Fibroblast of skin of left quadriceps (primary cell): ENCODE measurements at regions not wholly inside any gene's neighbourhood (a gene's known extent, or its start where the extent isn't known, plus 50 kb on each side); places are given as distances from the start of the nearest gene placed in this dataset.
A peak's percentile ranks its signal among the peaks of the same experiment; 100 is the strongest.
"Not testable (repeated sequence)": the region's sequence is repeated elsewhere in the genome, so short reads cannot be mapped to it uniquely, and the experiment has no call there.

Experiments used
- DNase-seq, 2 experiments: peaks; one replicate each; pipeline ENCODE4 v3.0.0-alpha.2; 2013; ENCODE audit warnings: low read depth in 2 of 2

GRCh38 chr6:130610303-130610702 is 216.9 kb upstream of the SMLR1 start:
- no peak for DNase-seq

DNA sequence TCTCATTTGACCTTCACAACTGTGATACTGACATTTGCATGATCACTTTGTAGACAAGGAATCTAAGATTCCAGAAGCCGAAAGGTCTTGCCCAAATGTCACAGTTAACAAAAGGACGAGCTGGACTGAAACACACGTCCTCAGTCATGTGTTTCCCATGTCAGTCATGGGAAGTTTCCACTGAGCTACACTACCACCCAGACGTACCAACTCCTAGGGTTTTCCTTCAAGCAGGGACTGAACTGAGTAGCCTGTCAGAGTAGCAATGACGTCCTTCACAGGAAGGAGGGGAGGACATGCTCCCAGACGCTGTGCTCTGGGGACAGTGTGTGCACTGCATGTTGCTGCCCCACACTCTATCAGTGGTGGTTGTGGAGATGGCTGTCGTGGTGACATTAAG is 215.8 kb upstream of the SMLR1 start:
- no peak for DNase-seq

DNA sequence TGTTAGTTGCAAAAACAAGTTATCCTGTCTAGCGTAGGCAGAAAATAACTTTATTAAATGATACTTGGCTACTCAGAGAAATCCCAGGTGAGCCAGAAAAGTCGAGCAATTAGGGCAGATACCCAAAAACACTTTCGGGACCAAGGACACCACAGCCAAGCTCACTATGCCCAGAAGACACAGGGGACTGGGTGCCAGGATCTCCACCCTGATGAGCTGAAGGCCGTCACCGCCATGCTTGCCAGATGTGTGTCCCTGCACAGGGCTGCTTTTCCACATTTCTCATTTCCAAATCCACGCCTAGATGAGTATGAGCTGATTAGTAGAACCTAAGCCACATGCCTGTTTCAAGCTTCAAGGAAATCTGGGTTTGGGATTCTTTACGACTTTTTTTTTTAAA is 214.0 kb upstream of the SMLR1 start:
- DNase-seq = no peak

DNA sequence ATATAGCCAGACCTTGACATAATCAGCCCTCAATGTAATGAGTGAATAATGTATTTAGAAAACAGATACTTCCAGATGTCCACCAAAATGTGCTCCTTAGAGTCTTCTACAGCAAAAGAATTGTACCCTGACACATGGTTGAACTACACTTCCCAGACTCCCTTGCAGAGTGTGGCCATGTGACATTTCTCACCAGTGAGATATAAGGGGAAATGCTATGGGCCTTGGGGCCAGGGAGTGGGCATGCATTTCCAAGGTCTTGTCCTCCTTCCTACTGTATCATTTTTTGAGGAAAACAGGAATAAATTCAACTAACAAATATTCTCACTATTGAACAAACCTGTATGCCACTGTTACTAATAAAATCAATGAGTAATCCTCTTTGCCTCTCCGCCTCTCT is 211.4 kb upstream of the SMLR1 start:
- DNase-seq = no peak

DNA sequence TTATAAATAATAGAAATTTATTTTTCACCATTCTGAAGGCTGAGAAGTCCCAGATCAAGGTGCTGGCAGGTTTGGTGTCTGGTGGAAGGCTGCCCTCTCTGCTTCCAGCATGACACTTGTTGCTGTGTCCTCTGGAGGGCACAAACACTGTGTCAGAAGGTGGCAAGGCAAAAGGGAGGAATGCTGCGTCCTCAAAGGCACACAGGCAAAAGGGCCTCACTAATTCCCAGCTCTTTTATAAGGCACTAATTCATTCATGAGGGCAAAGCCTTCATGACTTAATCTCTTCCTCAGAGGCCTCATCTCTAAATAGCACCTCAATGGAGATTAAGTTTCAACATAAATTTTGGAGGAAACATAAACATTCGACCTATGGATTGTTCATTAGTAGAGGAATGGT is 209.5 kb upstream of the SMLR1 start:
- DNase-seq = no peak

DNA sequence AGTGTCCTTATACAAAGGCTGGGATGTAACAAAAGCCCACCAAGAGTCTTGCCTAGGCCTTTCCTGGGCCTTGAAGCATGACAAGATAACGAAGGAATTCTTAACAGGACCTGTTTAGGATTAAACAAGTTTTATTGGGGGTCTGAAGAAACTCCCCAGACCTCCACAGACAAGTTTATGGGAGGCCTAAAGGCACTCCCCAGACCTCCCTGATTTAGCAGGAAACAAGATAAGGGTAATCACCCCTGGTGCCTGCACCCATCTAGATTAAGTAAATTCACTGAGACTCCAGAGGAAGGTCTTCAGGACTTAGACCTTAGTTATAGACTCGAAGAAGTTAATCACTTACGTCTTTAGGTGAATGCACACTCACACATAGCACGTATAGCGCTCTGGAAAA is 208.4 kb upstream of the SMLR1 start:
- DNase-seq = not testable (repeated sequence)

DNA sequence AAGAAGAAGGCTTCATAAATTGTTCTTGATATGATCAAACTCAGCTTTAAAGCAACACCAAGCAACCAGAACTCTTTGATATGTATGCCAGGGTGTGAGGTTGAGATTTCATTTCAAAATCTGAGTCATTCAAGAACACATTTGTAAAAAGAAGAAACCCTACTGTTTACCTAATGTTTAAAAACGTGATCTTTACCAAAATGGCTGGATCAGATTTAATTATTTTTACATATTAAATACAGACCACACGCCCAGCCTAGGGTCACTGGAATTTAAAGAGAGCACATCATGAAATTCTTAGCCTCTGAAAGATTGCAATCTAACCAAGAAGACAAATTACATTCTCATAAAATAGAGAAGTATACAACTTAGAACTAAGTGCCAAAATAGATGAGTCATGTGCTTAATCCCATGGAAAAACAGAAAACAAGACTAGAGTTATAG is 206.8 kb upstream of the SMLR1 start:
- peak; percentile 34 to 37 for DNase-seq

GRCh38 chr6:130622142-130622541 is 205.1 kb upstream of the SMLR1 start:
- DNase-seq = no peak

DNA sequence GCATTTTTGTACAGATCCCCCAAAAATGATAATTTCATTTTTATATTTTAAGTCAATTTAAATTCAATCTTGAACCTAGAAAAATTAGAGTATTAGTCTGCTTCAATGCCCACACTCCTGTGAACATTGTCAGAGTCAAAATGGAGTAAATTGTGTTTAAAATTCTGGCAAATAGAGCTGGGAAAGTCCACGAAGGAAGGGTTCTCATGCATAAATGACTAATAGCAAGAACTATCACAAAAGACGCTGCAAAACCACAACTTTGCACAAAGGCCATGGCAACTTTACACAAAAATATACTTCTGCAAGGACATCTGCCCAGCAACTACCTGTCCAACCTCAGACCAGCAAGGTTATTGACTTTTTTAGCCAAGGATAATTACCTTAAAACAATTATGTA is 203.2 kb upstream of the SMLR1 start:
- no peak for DNase-seq

DNA sequence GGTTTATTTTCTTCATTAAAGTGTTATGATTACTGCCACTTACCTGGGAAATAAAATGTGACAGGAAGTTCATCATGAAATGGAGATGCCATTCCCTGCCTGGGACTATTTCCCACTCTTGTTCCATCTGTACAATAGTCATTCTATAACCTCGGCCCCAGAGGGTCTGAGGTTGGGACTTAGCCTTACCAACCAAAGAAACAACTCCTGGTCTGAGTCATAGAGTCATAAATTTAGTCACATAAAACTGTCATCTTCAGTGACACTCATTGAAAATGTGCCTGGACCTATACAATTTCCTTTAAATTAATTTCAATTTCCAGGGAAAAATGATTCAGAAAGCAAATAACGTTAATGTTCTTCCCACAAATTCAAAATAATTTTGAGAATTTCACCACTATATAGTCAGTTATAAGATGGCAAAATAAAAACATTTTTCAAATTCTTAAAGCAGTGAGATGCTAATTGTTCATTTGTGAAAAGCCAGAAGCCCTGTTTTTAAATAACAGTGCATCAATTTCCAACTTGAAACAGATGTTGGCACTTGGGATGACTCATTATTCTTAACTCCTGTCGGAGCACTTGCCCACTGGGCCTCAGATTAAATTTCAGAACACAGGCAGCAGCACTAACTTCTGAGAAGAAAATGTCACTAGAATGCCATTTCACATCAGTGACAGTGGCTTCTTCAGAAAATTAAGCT is 201.2 kb upstream of the SMLR1 start:
- peak; percentile 52 to 59 for DNase-seq

DNA sequence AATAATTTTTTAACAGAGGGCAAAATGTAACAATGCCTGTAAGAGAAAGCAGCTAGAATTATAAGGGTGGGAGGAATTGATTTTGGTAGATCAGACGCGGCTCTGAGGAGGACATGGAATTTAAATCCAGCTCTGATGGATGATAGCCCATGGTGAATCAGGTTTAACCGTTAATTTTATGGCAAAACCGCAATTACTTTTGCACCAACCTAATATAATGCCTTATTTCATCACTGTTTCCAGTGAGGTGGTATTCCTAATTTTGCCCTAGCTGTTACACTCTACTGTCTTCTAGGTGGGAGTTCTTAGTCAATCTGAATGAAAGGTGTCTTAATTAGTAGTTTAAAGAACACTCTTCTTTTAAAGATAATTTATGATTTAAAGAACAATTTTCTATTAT is 198.3 kb upstream of the SMLR1 start:
- no peak for DNase-seq

DNA sequence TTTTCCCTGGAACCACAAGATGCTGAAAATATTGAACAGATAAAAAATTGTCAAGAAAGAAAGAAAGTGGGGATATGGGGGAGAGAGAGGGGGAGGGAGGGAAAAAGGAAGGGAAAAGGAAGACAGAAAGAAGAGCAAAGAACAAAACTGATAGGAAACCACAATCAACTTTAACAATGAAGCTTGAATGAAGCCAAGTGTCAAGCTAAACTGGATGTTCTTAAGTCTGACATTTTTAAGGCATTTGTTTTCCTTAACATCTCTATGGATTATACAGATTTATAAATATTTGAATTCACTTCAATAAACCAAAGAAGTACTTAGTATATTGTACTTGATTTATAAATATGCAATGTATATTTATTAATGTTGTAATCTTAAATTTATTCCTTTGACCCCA is 197.6 kb upstream of the SMLR1 start:
- DNase-seq = no peak

DNA sequence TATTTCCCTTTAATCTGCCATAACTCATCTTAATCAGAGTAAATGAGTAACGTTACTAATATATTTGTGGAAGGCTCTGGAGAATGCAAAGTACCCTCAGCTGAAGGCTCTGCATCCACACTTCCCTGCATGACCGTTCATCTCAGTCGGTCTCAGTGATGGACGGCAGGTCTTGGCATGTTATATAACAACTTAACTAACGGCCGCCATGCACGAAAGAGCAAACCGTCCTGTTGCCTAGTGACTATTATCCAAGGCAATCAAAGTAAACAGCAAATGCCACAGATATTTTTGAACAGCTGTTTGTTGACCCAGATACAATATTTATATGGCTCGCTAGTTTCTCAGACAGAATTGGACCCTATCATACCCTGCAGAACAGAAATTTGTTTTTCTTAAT is 194.9 kb upstream of the SMLR1 start:
- no peak for DNase-seq

GRCh38 chr6:130632897-130633296 is 194.3 kb upstream of the SMLR1 start:
- no peak for DNase-seq

- no peak for DNase-seq
Observed at GRCh38 chr6:130643361-130643760, 183.8 kb upstream of the SMLR1 start.

DNA sequence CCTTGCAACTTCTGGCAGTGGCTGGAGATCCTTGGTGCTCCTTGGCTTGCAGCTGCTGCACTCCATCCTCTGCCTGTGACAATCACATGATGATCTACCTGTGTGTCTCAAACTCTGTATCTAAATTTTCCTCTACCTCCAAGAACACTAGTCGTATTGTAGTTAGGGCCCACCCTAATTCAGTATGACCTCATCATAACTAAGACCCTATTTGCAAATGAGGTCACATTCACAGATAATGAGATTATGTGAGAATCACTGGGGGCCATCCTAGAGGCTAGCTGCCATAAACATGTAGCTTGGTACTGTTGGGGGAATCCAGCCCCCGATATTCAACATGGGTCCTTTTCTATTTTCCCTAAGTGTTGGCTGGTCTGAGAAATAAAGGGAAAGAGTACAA is 183.0 kb upstream of the SMLR1 start:
- no peak for DNase-seq

DNA sequence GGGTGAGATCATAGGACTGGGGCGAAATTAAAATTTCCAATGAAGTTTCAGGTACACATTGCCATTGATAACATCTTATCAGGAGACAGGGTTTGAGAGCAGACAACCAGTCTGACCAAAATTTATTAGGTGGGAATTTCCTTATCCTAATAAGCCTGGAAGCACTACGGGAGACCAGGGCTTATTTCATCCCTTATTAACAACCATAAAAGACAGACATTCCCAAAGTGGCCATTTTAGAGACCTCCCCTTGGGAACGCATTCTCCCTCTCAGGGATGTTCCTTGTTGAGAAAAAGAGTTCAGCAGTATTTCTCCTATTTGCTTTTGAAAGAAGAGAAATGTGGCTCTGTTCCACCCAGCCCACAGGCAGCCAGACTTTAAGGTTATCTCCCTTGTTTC is 182.4 kb upstream of the SMLR1 start:
- DNase-seq = not testable (repeated sequence)

- peak in 1 of 2 experiments; percentile 9 for DNase-seq
Observed at GRCh38 chr6:130647246-130647645, 180.0 kb upstream of the SMLR1 start.

GRCh38 chr6:130655586-130655985 is 171.6 kb upstream of the SMLR1 start:
- DNase-seq = no peak

GRCh38 chr6:130661077-130661476 is 166.1 kb upstream of the SMLR1 start:
- DNase-seq = no peak

- no peak for DNase-seq
Observed at GRCh38 chr6:130666786-130667185, 160.4 kb upstream of the SMLR1 start.

GRCh38 chr6:130670142-130670541 is 157.1 kb upstream of the SMLR1 start:
- no peak for DNase-seq

DNA sequence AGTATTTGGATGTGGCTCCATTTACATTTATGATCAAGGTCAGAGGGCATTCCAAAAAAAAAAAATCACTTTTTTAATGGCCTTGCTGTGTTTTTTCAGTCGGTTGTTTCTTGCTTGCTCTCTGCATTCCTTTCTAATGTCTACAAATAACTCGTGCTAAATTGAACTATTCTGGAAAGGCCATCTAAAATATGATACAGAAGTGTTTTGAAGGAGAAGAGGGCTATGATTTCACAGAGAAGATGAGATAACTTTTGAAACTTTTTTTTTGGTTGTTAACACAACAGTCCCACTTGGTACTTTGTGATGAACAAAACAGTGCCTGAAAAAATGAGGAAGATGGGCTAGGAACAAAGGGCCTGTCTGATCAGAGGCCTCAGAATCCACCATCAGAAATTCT is 156.1 kb upstream of the SMLR1 start:
- no peak for DNase-seq

GRCh38 chr6:130671577-130671976 is 155.6 kb upstream of the SMLR1 start:
- DNase-seq = no peak
